Astrocyte (in vitro differentiated cells and primary cell): ENCODE measurements at regions not wholly inside any gene's neighbourhood (a gene's known extent, or its start where the extent isn't known, plus 50 kb on each side); places are given as distances from the start of the nearest gene placed in this dataset.
"Not testable (repeated sequence)": the region's sequence is repeated elsewhere in the genome, so short reads cannot be mapped to it uniquely, and the experiment has no call there.

ENCODE experiments used
- DNase-seq: peaks from one replicate; pipeline ENCODE4 v3.0.0-alpha.2; 2010; ENCODE audit warnings: low read depth
- FAIRE-seq: peaks from 2 replicates; lab custom pipeline; 2011; peaks lifted over from hg19 to GRCh38; lab: Jason Lieb, UNC
- H2AFZ ChIP-seq: 2 replicates; pipeline ENCODE4 v1.6.0; 2012; ENCODE audit warnings: low read depth, low read length, inconsistent platforms
- H3K27ac ChIP-seq: 2 replicates; pipeline ENCODE4 v1.5.1; 2011; ENCODE audit warnings: low read depth, low read length, inconsistent platforms
- H3K27me3 ChIP-seq: 2 replicates; pipeline ENCODE4 v1.6.0; 2011; ENCODE audit warnings: low read length, inconsistent platforms; ENCODE audit not compliant: insufficient read depth
- H3K36me3 ChIP-seq: 2 replicates; pipeline ENCODE4 v1.5.1; 2011; ENCODE audit warnings: low read length, inconsistent platforms; ENCODE audit not compliant: insufficient read depth
- H3K4me1 ChIP-seq: 2 replicates; pipeline ENCODE4 v1.5.1; 2011; ENCODE audit warnings: low read length, inconsistent platforms; ENCODE audit not compliant: insufficient read depth
- H3K4me2 ChIP-seq: 2 replicates; pipeline ENCODE4 v1.6.0; 2012; ENCODE audit warnings: low read length, inconsistent platforms
- H3K4me3 ChIP-seq: 2 replicates; pipeline ENCODE4 v1.5.1; 2011; ENCODE audit warnings: low read depth, mild to moderate bottlenecking, low read length, inconsistent platforms; ENCODE audit not compliant: insufficient read depth
- H3K79me2 ChIP-seq: 2 replicates; pipeline ENCODE4 v1.6.0; 2012; ENCODE audit warnings: mild to moderate bottlenecking, low read length, inconsistent platforms; ENCODE audit not compliant: insufficient read depth
- H3K9ac ChIP-seq: 2 replicates; pipeline ENCODE4 v1.6.0; 2012; ENCODE audit warnings: mild to moderate bottlenecking, low read length, inconsistent platforms
- H3K9me3 ChIP-seq: 2 replicates; pipeline ENCODE4 v1.5.1; 2012; ENCODE audit warnings: low read depth, mild to moderate bottlenecking, low read length, inconsistent platforms; ENCODE audit not compliant: insufficient read depth
- H4K20me1 ChIP-seq: 2 replicates; pipeline ENCODE4 v1.6.0; 2012; ENCODE audit warnings: low read length, inconsistent platforms; ENCODE audit not compliant: insufficient read depth
- H3K27ac Mint-ChIP-seq: one replicate; pipeline ENCODE4 v1.8.0; 2021; ENCODE audit warnings: mild to moderate bottlenecking, mixed read lengths; ENCODE audit not compliant: unreplicated experiment
- H3K27me3 Mint-ChIP-seq: one replicate; pipeline ENCODE4 v1.8.0; 2021; ENCODE audit warnings: low read depth, mixed read lengths; ENCODE audit not compliant: unreplicated experiment
- H3K36me3 Mint-ChIP-seq: one replicate; pipeline ENCODE4 v1.8.0; 2021; ENCODE audit warnings: low read depth, mixed read lengths; ENCODE audit not compliant: unreplicated experiment
- H3K4me1 Mint-ChIP-seq: one replicate; pipeline ENCODE4 v1.8.0; 2021; ENCODE audit warnings: low read depth, mixed read lengths; ENCODE audit not compliant: unreplicated experiment
- H3K4me3 Mint-ChIP-seq: one replicate; pipeline ENCODE4 v1.8.0; 2021; ENCODE audit warnings: mild to moderate bottlenecking, moderate library complexity, mixed read lengths; ENCODE audit not compliant: unreplicated experiment
- H3K9me3 Mint-ChIP-seq: one replicate; pipeline ENCODE4 v1.8.0; 2021; ENCODE audit warnings: mild to moderate bottlenecking, mixed read lengths; ENCODE audit not compliant: unreplicated experiment
- EZH2 ChIP-seq: IDR thresholded peaks from 2 replicates; pipeline ENCODE4 v1.6.1; 2012; ENCODE audit warnings: mild to moderate bottlenecking, low read length, inconsistent platforms; ENCODE audit not compliant: insufficient read depth
- TF ChIP-seq, protein P1 (sequence below): IDR thresholded peaks from 2 replicates; pipeline ENCODE4 v1.5.1; 2011; ENCODE audit warnings: low read depth, mild to moderate bottlenecking, inconsistent platforms, low read length, moderate library complexity; ENCODE audit not compliant: insufficient read depth

DNA sequence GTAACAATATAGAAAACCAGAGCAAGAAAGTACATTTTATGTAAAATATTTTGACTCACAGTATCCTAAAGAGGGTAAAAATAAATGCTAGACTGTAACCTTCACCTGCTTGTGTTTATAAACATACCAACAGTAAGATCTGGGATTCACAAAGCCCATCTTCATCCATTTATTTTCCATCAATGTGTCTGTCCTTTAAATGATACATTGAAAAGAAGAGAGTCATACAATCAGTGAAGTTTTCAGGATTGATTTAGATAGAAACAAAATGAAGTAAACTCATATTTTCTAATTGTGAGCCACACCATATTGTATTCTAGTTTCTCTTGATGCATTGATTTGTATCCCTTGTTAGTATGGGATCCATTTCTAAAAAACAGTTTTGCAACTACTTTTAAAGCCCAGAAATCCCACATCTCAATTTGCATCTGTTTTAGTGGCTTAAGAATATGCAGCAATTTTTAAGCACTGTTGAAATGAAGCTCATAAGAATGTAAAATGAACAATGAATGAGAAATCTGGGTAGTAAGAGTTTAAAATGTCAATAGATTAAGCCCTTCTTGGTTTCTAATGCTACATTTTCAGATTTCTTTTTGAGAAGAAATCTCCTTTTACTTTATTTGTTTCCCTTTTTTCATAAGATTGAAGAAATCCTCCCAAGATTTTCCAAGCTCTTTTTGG is 548.1 kb upstream of the ADGRL2 start:
- peaks cover 6% of the 10 kb centered on the region for H3K27me3 Mint-ChIP-seq
- H3K9me3 Mint-ChIP-seq: no peaks in the 10 kb centered on the region
- Histone ChIP-seq H3K27me3 (no peaks in the 10 kb centered on the region), H3K4me1 (no peaks in the 10 kb centered on the region), H2AFZ (no peak overlapping the region), H3K4me3 (no peak overlapping the region), H3K79me2 (no peaks in the 10 kb centered on the region), H3K9ac (no peak overlapping the region), H3K9me3 (no peaks in the 10 kb centered on the region), H3K4me2 (no peak overlapping the region), H3K36me3 (no peaks in the 10 kb centered on the region), H4K20me1 (no peaks in the 10 kb centered on the region), H3K27ac (no peak overlapping the region)
- no peaks in the 10 kb centered on the region for H3K36me3 Mint-ChIP-seq
- no peak for DNase-seq
- no peak overlapping the region for H3K4me3 Mint-ChIP-seq
- no peak for FAIRE-seq
- TF ChIP-seq EZH2: no peak
- TF ChIP-seq, protein P1, sequence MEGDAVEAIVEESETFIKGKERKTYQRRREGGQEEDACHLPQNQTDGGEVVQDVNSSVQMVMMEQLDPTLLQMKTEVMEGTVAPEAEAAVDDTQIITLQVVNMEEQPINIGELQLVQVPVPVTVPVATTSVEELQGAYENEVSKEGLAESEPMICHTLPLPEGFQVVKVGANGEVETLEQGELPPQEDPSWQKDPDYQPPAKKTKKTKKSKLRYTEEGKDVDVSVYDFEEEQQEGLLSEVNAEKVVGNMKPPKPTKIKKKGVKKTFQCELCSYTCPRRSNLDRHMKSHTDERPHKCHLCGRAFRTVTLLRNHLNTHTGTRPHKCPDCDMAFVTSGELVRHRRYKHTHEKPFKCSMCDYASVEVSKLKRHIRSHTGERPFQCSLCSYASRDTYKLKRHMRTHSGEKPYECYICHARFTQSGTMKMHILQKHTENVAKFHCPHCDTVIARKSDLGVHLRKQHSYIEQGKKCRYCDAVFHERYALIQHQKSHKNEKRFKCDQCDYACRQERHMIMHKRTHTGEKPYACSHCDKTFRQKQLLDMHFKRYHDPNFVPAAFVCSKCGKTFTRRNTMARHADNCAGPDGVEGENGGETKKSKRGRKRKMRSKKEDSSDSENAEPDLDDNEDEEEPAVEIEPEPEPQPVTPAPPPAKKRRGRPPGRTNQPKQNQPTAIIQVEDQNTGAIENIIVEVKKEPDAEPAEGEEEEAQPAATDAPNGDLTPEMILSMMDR: no peak
- H3K27ac Mint-ChIP-seq: no peak overlapping the region
- no peaks in the 10 kb centered on the region for H3K4me1 Mint-ChIP-seq

DNA sequence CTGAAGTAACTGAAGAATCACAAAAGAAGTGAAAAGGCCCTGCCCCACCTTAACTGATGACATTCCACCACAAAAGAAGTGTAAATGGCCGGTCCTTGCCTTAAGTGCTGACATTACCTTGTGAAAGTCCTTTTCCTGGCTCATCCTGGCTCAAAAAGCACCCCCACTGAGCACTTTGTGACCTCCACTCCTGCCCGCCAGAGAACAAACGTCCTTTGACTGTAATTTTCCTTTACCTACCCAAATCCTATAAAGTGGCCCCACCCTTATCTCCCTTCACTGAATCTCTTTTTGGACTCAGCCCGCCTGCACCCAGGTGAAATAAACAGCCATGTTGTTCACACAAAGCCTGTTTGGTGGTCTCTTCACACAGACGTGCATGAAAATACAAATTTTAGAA is 549.9 kb upstream of the ADGRL2 start:
- not testable (repeated sequence) for H3K36me3 ChIP-seq, H3K9me3 Mint-ChIP-seq, H3K4me3 ChIP-seq, H3K4me2 ChIP-seq, H3K9ac ChIP-seq, H3K4me1 Mint-ChIP-seq, H3K27me3 ChIP-seq, DNase-seq, FAIRE-seq, H3K9me3 ChIP-seq, H2AFZ ChIP-seq, H3K36me3 Mint-ChIP-seq, H3K79me2 ChIP-seq, H3K4me3 Mint-ChIP-seq, H3K27ac ChIP-seq, H3K4me1 ChIP-seq, H4K20me1 ChIP-seq, H3K27me3 Mint-ChIP-seq, H3K27ac Mint-ChIP-seq

DNA sequence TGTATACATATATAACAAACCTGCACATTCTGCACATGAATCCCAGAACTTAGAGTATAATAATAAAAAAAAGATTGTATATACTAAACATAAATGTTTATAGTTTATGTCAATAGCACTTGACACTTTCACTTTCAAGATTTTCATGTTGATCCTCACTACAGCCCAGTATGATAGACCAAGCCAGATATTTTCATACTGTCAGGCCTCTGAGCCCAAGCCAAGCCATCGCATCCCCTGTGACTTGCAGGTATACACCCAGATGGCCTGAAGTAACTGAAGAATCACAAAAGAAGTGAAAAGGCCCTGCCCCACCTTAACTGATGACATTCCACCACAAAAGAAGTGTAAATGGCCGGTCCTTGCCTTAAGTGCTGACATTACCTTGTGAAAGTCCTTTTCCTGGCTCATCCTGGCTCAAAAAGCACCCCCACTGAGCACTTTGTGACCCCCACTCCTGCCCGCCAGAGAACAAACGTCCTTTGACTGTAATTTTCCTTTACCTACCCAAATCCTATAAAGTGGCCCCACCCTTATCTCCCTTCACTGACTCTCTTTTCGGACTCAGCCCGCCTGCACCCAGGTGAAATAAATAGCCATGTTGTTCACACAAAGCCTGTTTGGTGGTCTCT is 555.5 kb upstream of the ADGRL2 start:
- H3K4me3 ChIP-seq, H3K36me3 Mint-ChIP-seq, H3K4me2 ChIP-seq: not testable (repeated sequence)

DNA sequence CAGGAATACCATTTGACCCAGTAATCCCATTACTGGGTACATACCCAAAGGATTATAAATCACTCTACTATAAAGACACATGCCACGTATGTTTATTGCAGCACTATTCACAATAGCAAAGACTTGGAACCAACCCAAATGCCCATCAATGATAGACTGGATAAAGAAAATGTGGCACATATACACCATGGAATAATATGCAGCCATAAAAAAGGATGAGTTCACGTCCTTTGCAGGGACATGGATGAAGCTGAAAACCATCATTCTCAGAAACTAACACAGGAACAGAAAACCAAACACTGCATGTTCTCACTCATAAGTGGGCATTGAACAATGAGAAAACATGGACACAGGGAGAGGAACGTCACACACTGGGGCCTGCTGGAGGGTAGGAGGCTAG is 556.1 kb upstream of the ADGRL2 start:
- not testable (repeated sequence) for H3K27me3 Mint-ChIP-seq, H3K27ac ChIP-seq, H3K9me3 ChIP-seq, H2AFZ ChIP-seq, FAIRE-seq, H3K79me2 ChIP-seq, H3K36me3 ChIP-seq, H3K9ac ChIP-seq, H3K27ac Mint-ChIP-seq, H4K20me1 ChIP-seq, H3K4me1 Mint-ChIP-seq, H3K4me3 ChIP-seq, H3K4me1 ChIP-seq, H3K27me3 ChIP-seq, H3K36me3 Mint-ChIP-seq, H3K9me3 Mint-ChIP-seq, H3K4me2 ChIP-seq, H3K4me3 Mint-ChIP-seq, DNase-seq

More for the DNA sequence above, 555.5 kb upstream of the ADGRL2 start:
- not testable (repeated sequence) for H4K20me1 ChIP-seq, H3K27ac Mint-ChIP-seq, DNase-seq, H3K9me3 ChIP-seq, H3K4me1 Mint-ChIP-seq, H2AFZ ChIP-seq, H3K27me3 ChIP-seq, H3K9me3 Mint-ChIP-seq, FAIRE-seq, H3K27ac ChIP-seq, H3K9ac ChIP-seq, H3K79me2 ChIP-seq, H3K36me3 ChIP-seq, H3K4me1 ChIP-seq, H3K4me3 Mint-ChIP-seq, H3K27me3 Mint-ChIP-seq
